ENCODE measurements at regions not wholly inside any gene's neighbourhood (a gene's known extent, or its start where the extent isn't known, plus 50 kb on each side); places are given as distances from the start of the nearest gene placed in this dataset.
A peak's percentile ranks its signal among the peaks of the same experiment; 100 is the strongest.

GRCh38 chr2:133755480-133756300 is 187.4 kb upstream of the NCKAP5 start:
- intact Hi-C loops (cut with DNase I; ENCODE audit: low total_unique reads), result no loop called here
- TF ChIP-seq POLR2AphosphoS5 (IDR thresholded peaks at IDR 0.05), result no peak
- TF ChIP-seq CTCF (IDR thresholded peaks at IDR 0.05), result no peak
- TF ChIP-seq POLR2A (IDR thresholded peaks at IDR 0.05), result no peak
- Histone ChIP-seq H3K4me3 (no peak overlapping the region), H3K27me3 (no peaks in the 10 kb centered on the region), H3K4me1 (no peaks in the 10 kb centered on the region), H3K27ac (no peak overlapping the region), H3K36me3 (no peaks in the 10 kb centered on the region), H3K9me3 (no peaks in the 10 kb centered on the region)
- no peak for DNase-seq (ENCODE audit: low spot score in 2 of 2)

- DNase-seq (ENCODE audit: low spot score in 2 of 2), result no peak
- Histone ChIP-seq H3K9me3 (no peaks in the 10 kb centered on the region), H3K27ac (no peak overlapping the region), H3K4me3 (no peak overlapping the region), H3K4me1 (no peaks in the 10 kb centered on the region), H3K27me3 (no peaks in the 10 kb centered on the region), H3K36me3 (no peaks in the 10 kb centered on the region)
- intact Hi-C loops (cut with DNase I; ENCODE audit: low total_unique reads), result no loop called here
- TF ChIP-seq CTCF (IDR thresholded peaks at IDR 0.05) (no peak), POLR2A (IDR thresholded peaks at IDR 0.05) (no peak), POLR2AphosphoS5 (IDR thresholded peaks at IDR 0.05) (no peak)
Observed at GRCh38 chr2:133756833-133757232, 188.6 kb upstream of the NCKAP5 start.

- no peak overlapping the region for H3K27ac ChIP-seq
- TF ChIP-seq POLR2AphosphoS5 (IDR thresholded peaks at IDR 0.05) (no peak), POLR2A (IDR thresholded peaks at IDR 0.05) (no peak), CTCF (IDR thresholded peaks at IDR 0.05) (no peak)
- DNase-seq (ENCODE audit: low spot score in 2 of 2), result no peak
- H3K9me3 ChIP-seq, result no peaks in the 10 kb centered on the region
- no peaks in the 10 kb centered on the region for H3K36me3 ChIP-seq
- H3K27me3 ChIP-seq, result no peaks in the 10 kb centered on the region
- intact Hi-C loops (cut with DNase I; ENCODE audit: low total_unique reads), result no loop called here
- H3K4me1 ChIP-seq, result no peaks in the 10 kb centered on the region
- no peak overlapping the region for H3K4me3 ChIP-seq
Observed at GRCh38 chr2:133760376-133760775, 192.1 kb upstream of the NCKAP5 start.

GRCh38 chr2:133765658-133766057 is 197.4 kb upstream of the NCKAP5 start:
- Histone ChIP-seq H3K27ac (peak overlapping the region; percentile 41 to 44), H3K27me3 (no peaks in the 10 kb centered on the region), H3K9me3 (no peaks in the 10 kb centered on the region), H3K4me1 (peaks cover 5 to 11% of the 10 kb centered on the region in 2 donors), H3K4me3 (no peak overlapping the region), H3K36me3 (no peaks in the 10 kb centered on the region)
- intact Hi-C loops (cut with DNase I; ENCODE audit: low total_unique reads), result loop anchor here (2.0 kb wide), 1 partner anchor 27 kb away; no protein-coding TSS in a partner anchor
- TF ChIP-seq CTCF (IDR thresholded peaks at IDR 0.05), result no peak
- TF ChIP-seq POLR2AphosphoS5 (IDR thresholded peaks at IDR 0.05), result no peak
- no peak for TF ChIP-seq POLR2A (IDR thresholded peaks at IDR 0.05)
- peak in 1 of 2 donors; percentile 57 for DNase-seq (ENCODE audit: low spot score in 2 of 2)

DNA sequence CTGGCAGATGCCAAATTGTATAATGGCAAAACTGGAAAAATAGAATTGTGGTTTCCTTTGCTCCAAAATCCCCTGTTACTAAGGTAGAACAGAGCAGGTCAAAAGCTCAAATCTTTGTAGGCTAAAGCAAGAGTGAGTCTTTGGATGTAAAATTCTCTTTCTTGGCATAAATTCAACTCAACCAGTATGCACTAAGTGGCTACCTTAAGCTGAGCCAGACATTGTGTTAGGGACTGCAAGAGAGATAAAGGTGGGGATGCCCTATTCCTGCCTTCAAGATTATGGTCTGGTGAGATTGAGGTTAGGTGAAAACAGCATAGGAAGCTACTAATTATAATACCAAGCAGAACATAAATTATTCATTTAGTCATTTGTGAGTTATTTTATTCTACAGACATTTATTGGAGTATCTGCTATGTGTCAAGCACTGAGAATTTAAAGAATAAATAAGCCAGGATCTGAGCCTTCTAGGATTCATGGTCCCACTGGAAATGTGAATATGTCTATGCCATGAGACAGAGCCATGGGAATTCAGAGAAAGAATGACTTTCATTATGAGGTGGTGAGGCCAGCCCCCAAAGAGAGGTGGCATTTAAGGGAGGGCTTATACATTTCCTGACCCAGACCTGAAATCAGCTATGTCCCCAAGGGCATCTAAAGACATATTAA is 198.0 kb upstream of the NCKAP5 start:
- Histone ChIP-seq H3K27ac (peak overlapping the region in 1 of 2 donors; percentile 19), H3K4me1 (peaks cover 5 to 11% of the 10 kb centered on the region in 2 donors), H3K4me3 (no peak overlapping the region), H3K27me3 (no peaks in the 10 kb centered on the region), H3K36me3 (no peaks in the 10 kb centered on the region), H3K9me3 (no peaks in the 10 kb centered on the region)
- intact Hi-C loops (cut with DNase I; ENCODE audit: low total_unique reads), result loop anchor here (2.0 kb wide), 1 partner anchor 27 kb away; no protein-coding TSS in a partner anchor
- no peak for DNase-seq (ENCODE audit: low spot score in 2 of 2)
- TF ChIP-seq CTCF (IDR thresholded peaks at IDR 0.05), result no peak
- no peak for TF ChIP-seq POLR2A (IDR thresholded peaks at IDR 0.05)
- no peak for TF ChIP-seq POLR2AphosphoS5 (IDR thresholded peaks at IDR 0.05)
